Islet precursor cell (in vitro differentiated cells): ENCODE measurements at regions not wholly inside any gene's neighbourhood (a gene's known extent, or its start where the extent isn't known, plus 50 kb on each side); places are given as distances from the start of the nearest gene placed in this dataset.
"Not testable (repeated sequence)": the region's sequence is repeated elsewhere in the genome, so short reads cannot be mapped to it uniquely, and the experiment has no call there.

Source experiments
- DNase-seq: peaks from one replicate; pipeline ENCODE4 v3.0.0-alpha.2; 2018

DNA sequence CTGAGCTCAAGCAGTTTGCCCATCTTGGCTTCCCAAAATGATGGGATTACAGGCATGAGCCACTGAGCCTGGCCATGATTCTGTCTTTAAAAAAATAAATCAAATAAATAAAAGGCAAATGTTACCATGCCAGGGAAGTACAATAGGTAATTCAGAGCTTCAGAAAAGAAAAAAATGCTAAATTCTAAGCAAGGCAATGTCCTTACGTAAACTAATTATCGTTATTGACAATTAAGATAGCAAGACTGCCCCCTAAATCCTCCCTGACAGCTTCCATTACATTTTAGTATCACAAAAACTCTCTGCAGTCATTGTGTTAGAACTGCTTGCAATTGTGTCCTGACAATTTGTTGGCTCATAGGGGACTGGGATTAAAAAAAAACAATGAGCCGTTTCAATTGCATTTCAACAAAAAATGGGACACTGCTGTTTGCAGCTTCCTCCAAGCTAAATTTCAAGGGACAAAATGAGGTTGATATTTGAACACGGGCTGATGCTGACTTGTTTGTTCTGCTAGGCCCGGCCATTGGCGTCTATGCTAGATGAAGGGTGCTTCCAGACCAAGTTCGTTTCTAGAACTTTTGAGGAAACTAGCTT, 88.9 kb downstream of the MOGAT1 start:
- no peak for DNase-seq

DNA sequence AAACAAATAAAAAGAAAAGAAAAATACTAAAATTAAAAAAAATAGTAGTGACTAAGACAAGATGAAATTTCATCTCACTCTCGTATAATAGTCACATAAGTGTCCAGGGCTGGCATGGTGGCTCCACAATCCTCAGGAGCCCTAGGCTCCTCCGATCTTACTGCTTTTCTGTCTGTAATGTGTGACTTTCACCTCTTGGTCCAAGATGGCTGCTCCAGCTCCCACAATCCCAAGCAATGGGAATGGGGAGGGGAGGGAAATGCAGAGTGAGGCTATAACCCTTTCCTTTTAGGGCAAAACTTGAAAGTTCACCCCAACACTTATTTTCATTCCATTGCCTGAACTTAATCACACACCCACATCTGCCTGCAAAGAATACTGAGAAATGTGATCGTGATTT, 90.4 kb downstream of the MOGAT1 start:
- no peak for DNase-seq

DNA sequence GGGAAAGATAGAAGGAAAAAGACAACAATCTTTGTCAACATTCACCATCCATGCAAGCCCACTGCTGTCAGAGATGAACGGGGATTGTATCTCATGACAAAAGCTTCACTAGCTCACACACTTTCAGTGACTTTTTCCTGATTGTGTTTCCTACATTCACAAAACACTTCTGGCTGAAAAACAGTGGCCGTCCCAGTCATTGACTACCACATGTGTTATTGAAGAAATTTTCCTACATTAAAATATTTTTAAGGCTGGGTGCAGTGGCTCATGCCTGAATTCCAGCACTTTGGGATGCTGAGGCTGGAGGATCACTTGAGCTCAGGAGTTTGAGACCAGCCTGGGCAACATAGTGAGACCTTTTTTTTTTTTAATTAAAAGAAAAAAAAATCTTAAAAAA, 90.9 kb downstream of the MOGAT1 start:
- no peak for DNase-seq

DNA sequence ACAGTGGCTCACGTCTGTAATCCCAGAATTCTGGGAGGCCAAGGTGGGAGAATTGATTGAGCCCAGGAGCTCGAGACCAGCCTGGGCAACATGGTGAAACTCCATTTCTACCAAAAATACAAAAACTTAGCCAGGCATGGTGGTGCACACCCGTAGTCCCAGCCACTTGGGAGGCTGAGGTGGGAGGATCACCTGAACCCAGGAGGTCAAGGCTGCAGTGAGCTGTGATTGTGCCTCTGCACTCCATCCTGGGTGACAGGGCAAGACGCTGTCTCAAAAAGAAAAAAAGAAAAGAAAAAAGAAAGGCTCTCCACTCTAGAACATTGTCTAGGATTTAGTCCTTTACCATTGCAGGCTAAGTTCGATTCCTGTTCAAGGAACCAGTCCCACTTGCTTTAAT, 94.4 kb downstream of the MOGAT1 start:
- not testable (repeated sequence) for DNase-seq

GRCh38 chr2:222768019-222768418, 92.8 kb upstream of the ACSL3 start:
- not testable (repeated sequence) for DNase-seq

DNA sequence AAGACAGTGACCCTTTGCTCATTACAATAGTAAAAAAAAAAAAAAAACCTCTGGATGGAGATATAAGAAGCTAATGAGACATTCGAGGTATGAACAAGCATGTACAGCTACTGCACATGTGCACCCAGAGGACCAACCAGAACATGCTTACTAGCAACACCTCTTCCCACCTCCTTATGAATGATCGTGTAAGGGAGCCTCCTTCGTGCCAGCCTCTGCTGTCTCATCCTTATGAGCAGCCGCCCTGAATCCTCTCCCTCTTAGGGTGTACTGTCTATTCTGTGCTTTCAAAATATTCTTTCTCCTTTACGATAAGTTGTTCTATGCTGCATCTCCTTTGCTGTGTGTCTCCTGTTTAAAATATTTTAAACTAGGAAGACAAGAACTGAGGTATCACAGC, 91.4 kb upstream of the ACSL3 start:
- DNase-seq = no peak

DNA sequence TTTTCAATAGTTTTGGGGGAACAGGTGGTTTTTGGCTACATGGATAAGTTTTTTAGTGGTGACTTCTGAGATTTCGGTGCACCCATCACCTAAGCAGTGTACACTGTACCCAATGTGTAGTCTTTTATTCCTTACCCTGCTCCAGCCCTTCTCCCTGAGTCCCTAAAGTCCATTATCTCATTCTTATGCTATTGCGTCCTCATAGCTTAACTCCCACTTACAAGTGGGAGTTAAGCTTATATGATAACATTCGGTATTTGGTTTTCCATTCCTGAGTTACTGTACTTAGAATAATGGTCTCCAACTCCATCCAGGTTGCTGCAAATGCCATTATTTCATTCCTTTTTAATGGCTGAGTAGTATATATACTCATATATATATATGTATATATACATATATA, 90.9 kb upstream of the ACSL3 start:
- no peak for DNase-seq

DNA sequence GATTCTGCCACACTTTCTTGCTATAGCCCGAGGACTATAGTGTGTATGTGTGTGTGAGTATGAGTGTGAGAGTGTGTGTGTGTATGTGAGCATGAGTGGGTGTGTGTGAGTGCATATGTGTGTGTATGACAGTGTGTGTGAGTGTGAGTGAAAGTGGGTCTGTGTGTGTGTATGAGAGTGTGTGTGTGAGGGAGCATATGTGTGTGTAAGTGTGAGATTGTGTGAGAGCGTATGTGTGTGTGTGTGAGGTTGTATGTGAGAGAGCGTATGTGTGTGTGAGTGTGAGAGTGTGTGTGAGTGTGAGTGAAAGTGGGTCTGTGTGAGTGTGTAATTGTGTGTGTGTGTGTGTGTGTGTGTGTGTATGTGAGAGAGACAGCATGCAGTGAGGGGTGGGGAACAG, 89.0 kb upstream of the ACSL3 start:
- DNase-seq = no peak

DNA sequence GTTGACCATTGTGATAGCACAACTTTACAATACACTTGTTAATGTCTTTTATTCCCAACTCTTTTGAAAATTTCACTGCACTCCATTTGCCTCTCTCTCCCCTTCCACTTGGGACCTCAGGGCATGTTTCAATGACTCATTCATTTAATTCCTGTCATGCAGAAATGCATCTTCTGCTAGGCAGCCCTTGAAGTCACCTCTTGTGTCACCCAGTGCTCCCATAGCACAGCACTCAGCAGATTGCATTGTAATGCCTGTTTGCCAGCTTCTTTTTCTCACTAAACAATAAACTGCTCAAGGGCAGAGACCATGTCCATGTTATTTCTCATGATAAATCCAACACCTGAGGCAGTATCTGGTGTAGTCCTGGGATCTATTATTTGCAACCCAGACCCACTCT, 85.9 kb upstream of the ACSL3 start:
- peak; percentile 78 for DNase-seq

DNA sequence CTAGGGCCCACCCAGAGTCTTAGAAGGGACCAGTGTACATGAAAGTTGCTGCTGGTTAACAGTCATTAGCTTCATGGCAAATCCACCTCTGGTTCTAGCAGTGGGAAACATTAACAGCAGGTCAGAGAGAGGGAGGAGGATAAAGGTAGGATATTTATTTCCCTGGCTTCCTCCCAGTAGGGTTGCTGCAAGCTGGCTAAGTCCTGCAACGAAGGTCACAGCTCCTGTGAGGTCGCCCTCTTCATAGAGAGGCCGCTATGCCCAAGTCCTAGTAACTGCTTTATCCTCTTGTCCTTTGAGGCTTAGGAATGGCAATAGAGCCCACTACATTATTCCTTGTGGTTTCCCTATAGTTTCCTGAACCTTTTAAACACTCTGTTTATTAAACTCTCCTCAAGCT, 84.0 kb upstream of the ACSL3 start:
- DNase-seq = no peak

- DNase-seq = no peak
Measured at GRCh38 chr2:222778400-222778799, 82.4 kb upstream of the ACSL3 start.

GRCh38 chr2:222779145-222779832, 81.5 kb upstream of the ACSL3 start:
- no peak for DNase-seq

DNA sequence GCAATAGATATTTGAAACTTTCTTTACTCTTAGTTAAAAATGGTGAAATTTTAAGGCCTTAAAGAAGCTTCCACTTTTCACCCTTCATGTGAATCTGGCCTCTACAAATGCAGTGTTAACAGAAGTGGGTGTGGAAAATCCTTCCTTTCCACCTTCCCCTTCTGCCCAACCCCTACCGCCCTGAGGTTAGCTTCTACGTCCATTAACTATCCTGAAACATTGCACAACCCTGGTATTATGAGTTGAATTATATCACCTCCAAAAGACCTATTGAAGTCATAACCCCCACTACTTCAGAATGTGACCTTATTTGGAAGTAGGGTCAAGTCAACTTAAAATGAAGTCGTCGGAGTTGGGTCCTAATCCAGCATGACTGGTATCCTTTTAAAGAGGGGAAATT, 80.8 kb upstream of the ACSL3 start:
- no peak for DNase-seq

DNA sequence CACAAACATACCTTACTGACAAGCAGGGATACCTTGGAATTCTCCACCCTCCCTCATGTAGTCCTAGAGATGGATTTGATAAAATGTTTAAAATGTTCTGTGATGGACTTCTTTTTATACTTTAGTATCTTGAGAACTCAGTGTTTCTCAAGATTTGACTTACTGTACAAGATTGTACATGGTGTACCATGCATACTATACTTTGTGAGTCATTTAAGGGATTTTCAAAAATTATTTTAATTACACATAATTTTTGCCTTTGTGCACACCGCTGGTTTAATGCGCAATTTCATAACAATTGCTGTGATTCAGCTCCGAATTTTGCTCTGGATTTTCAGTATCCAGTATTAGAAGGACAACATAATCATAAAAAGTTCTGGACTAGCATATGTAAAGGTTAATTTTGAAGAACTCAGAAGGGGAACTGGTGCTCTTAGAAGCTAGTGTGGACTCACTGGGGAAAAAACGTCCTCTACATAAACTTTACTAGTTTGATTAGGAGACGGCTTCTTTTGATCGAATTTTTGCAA, 78.6 kb upstream of the ACSL3 start:
- no peak for DNase-seq

- DNase-seq = no peak
Measured at GRCh38 chr2:222783592-222783991, 77.2 kb upstream of the ACSL3 start.

- no peak for DNase-seq
Measured at GRCh38 chr2:222790932-222791331, 69.9 kb upstream of the ACSL3 start.

GRCh38 chr2:222792001-222792611, 68.7 kb upstream of the ACSL3 start:
- DNase-seq = no peak

GRCh38 chr2:222794585-222795449, 66.0 kb upstream of the ACSL3 start:
- peak; percentile 81 for DNase-seq

- no peak for DNase-seq
Measured at GRCh38 chr2:222795450-222796357, 65.1 kb upstream of the ACSL3 start.

DNA sequence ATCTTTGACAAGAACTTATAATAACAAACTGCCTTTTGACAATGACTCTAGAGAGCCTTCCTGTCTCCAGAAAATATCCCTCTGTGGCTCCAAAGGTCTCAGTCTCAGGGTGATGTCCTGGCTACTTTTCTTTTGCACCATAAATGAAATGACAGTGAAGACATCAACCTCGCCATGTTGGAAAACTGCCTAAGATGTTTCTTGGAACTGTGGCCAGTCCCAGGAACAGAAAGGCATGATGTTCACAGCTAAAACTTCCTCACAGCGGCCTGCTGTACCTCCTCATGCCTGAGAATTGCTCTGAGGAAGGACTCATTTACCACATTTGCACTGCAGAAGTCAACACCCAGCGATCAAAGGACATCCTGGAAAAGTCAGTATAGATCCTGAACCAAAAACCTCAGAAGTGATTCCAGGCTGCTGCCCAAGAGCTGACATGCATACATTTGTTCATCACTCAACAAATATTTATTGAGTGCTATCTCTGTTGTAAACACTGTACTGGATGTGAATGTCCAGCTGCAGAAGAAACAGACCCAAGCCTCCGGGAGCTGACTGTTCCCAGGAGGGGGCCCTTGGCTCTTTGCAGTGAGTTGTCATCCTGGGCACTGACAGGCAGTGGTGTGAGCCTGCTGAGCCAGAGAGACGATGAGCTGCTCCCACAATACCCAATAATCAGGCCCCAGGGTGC, 64.3 kb upstream of the ACSL3 start:
- peak; percentile 79 for DNase-seq

DNA sequence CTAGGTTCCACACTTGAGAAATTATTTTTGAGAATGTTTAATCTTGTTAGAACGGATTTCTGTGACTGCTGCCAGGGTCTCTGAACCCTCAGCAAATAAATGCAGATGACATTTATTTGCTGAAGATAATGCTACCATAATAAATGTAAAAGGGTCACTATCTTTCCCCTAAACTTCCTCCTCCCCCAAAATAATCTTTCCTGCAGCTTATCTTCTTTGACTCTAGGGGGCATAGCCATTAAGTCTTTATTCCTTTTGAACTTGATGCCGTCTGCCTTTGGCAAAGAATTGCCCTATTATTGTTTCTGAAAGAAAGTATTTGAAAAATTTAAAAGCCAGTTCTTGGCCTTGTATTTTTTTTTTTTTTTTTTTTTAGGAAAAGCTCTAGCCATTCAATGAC, 63.6 kb upstream of the ACSL3 start:
- no peak for DNase-seq

- no peak for DNase-seq
Measured at GRCh38 chr2:222797871-222798270, 63.0 kb upstream of the ACSL3 start.
